ENCODE measurements at regions not wholly inside any gene's neighbourhood (a gene's known extent, or its start where the extent isn't known, plus 50 kb on each side); places are given as distances from the start of the nearest gene placed in this dataset.
"Not testable (repeated sequence)": the region's sequence is repeated elsewhere in the genome, so short reads cannot be mapped to it uniquely, and the experiment has no call there.

DNA sequence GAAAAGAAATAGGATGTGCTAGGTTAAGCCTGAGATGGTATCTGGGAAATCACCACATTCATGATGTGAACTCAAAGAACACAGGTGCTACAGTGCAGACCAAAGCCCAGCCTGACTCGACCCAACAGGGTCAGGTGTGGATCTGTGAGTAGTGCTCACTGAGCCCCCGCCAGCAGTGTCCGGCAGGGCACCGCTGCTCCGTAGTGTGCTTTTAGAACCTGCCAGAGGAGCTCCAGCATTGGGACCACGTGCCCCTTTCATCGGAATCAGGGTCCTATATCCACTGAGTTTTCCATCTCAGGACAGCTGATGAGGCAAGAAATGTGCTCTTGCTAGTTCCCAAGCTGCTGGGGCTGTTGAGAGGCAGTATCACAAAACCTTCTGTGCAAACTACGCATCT is 74.4 kb downstream of the NBPF8 start:
- H3K27ac ChIP-seq (ENCODE audit: low read depth, low read length); H2BK120ac ChIP-seq (ENCODE audit: insufficient read depth, low read length, poor library complexity); H3K4ac ChIP-seq (ENCODE audit: low read depth, low read length); H3K36me3 ChIP-seq (ENCODE audit: control insufficient read depth in 1 of 2, insufficient read depth in 2 of 2, low read length in 2 of 2); H3K79me1 ChIP-seq (ENCODE audit: low read length); H3K27me3 ChIP-seq (ENCODE audit: insufficient read depth, low read length); H4K8ac ChIP-seq (ENCODE audit: low read depth, low read length); H3K4me3 ChIP-seq (ENCODE audit: low read depth, low read length); H4K12ac ChIP-seq (ENCODE audit: low read depth, low read length); H3K9me3 ChIP-seq (ENCODE audit: insufficient read depth, low read depth, low read length); H4K91ac ChIP-seq (ENCODE audit: low read depth, low read length); H2BK12ac ChIP-seq (ENCODE audit: low read length); H3K18ac ChIP-seq (ENCODE audit: low read length); H3K9ac ChIP-seq (ENCODE audit: low read length); H2AFZ ChIP-seq (ENCODE audit: insufficient read depth, low read length, poor library complexity); H3K79me2 ChIP-seq (ENCODE audit: control insufficient read depth, insufficient read depth, low read length, poor library complexity); H3K4me2 ChIP-seq (ENCODE audit: low read length); H3K4me1 ChIP-seq (ENCODE audit: control insufficient read depth in 1 of 2, insufficient read depth in 2 of 2, low read length in 2 of 2); H2AK5ac ChIP-seq (ENCODE audit: low read length); H3K23ac ChIP-seq (ENCODE audit: low read length); DNase-seq; H3K14ac ChIP-seq (ENCODE audit: low read length); H2BK5ac ChIP-seq (ENCODE audit: low read depth, low read length, poor library complexity): not testable (repeated sequence)
- WGBS (ENCODE audit: extremely low coverage, insufficient coverage, insufficient read length) = no CpG with 5 or more reads among the region's 8 CpGs

DNA sequence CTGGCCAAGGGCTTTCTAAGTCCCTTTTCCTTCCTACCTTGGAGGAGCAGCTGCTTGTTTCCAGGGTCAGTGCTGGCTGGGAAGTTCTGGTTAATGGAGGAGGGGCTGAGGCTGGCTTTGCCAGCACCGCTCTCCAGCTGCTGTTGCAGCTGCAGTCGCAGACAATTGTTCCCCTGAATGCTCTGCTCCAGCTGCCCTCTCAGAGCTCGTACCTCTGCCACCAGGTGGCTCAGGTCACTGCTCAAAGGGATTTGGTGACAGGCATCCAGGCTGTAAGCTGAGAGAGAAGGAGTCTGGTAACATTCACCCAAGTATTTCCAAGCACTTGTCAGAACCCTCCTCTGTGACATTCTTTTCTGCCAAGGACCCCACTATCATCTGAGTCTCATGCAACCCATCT is 82.3 kb downstream of the NBPF8 start:
- not testable (repeated sequence) for H3K36me3 ChIP-seq (ENCODE audit: control insufficient read depth in 1 of 2, insufficient read depth in 2 of 2, low read length in 2 of 2); H3K27me3 ChIP-seq (ENCODE audit: insufficient read depth, low read length)

DNA sequence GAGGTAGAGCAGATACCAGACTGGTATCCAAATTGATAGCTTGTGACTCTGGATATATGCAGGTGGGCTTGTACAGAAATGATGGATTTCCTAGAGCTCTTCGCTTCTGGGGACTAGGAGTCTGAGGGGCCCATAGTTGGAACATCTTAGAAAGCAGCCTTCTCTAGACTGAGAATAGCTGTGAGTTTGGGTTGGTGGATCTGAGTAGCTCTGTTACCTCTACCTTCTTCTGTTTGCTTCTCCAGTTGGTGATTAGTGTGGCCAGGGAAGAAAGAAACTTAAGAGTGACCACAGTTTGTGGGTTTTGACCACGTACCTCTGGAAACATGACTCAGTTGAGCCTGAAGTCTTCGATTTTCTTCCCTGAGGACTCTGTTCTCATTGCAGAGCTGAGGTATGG is 88.4 kb downstream of the NBPF8 start:
- not testable (repeated sequence) for H3K79me2 ChIP-seq (ENCODE audit: control insufficient read depth, insufficient read depth, low read length, poor library complexity); H3K14ac ChIP-seq (ENCODE audit: low read length); H3K27ac ChIP-seq (ENCODE audit: low read depth, low read length); H3K36me3 ChIP-seq (ENCODE audit: control insufficient read depth in 1 of 2, insufficient read depth in 2 of 2, low read length in 2 of 2); H3K9ac ChIP-seq (ENCODE audit: low read length); H3K18ac ChIP-seq (ENCODE audit: low read length); H3K23ac ChIP-seq (ENCODE audit: low read length); H3K4me2 ChIP-seq (ENCODE audit: low read length); DNase-seq; H2BK5ac ChIP-seq (ENCODE audit: low read depth, low read length, poor library complexity); H3K4ac ChIP-seq (ENCODE audit: low read depth, low read length); H2AK5ac ChIP-seq (ENCODE audit: low read length); H3K4me3 ChIP-seq (ENCODE audit: low read depth, low read length); H2BK120ac ChIP-seq (ENCODE audit: insufficient read depth, low read length, poor library complexity); H2AFZ ChIP-seq (ENCODE audit: insufficient read depth, low read length, poor library complexity); H3K27me3 ChIP-seq (ENCODE audit: insufficient read depth, low read length); H4K8ac ChIP-seq (ENCODE audit: low read depth, low read length); H3K9me3 ChIP-seq (ENCODE audit: insufficient read depth, low read depth, low read length); H2BK12ac ChIP-seq (ENCODE audit: low read length); H3K79me1 ChIP-seq (ENCODE audit: low read length); H3K4me1 ChIP-seq (ENCODE audit: control insufficient read depth in 1 of 2, insufficient read depth in 2 of 2, low read length in 2 of 2); H4K12ac ChIP-seq (ENCODE audit: low read depth, low read length); H4K91ac ChIP-seq (ENCODE audit: low read depth, low read length)
- no CpG with 5 or more reads among the region's 3 CpGs for WGBS (ENCODE audit: extremely low coverage, insufficient coverage, insufficient read length)

More for the DNA sequence above, 82.3 kb downstream of the NBPF8 start:
- not testable (repeated sequence) for H3K79me1 ChIP-seq (ENCODE audit: low read length); H3K4me3 ChIP-seq (ENCODE audit: low read depth, low read length); DNase-seq; H4K91ac ChIP-seq (ENCODE audit: low read depth, low read length); H3K18ac ChIP-seq (ENCODE audit: low read length); H4K8ac ChIP-seq (ENCODE audit: low read depth, low read length); H4K12ac ChIP-seq (ENCODE audit: low read depth, low read length); H3K23ac ChIP-seq (ENCODE audit: low read length); H3K4me1 ChIP-seq (ENCODE audit: control insufficient read depth in 1 of 2, insufficient read depth in 2 of 2, low read length in 2 of 2); H2BK12ac ChIP-seq (ENCODE audit: low read length); H3K79me2 ChIP-seq (ENCODE audit: control insufficient read depth, insufficient read depth, low read length, poor library complexity); H2AFZ ChIP-seq (ENCODE audit: insufficient read depth, low read length, poor library complexity); H3K4ac ChIP-seq (ENCODE audit: low read depth, low read length); H3K4me2 ChIP-seq (ENCODE audit: low read length); H3K14ac ChIP-seq (ENCODE audit: low read length); H2AK5ac ChIP-seq (ENCODE audit: low read length); H3K9ac ChIP-seq (ENCODE audit: low read length); H3K27ac ChIP-seq (ENCODE audit: low read depth, low read length); H3K9me3 ChIP-seq (ENCODE audit: insufficient read depth, low read depth, low read length); H2BK120ac ChIP-seq (ENCODE audit: insufficient read depth, low read length, poor library complexity); H2BK5ac ChIP-seq (ENCODE audit: low read depth, low read length, poor library complexity)
- no CpG with 5 or more reads among the region's 3 CpGs for WGBS (ENCODE audit: extremely low coverage, insufficient coverage, insufficient read length)

DNA sequence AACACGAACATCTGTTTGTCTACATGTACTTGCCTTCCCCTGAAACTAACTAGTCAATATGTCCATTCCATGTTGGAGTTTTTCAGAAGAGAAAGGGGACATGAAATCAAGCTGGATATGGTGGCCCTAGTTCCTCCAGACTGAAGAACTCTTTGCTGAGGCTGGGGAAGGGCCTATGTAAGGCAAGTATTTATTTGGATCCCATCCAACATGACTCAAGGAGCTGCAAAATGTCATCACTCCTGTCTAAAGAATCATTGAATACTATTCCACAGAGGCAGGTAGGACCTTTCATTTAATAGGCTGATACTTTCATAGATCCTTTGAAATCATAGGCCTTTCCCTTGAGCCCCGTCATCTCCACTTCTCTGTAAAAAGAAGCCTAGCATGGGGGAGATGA is 91.5 kb downstream of the NBPF8 start:
- not testable (repeated sequence) for H3K4me1 ChIP-seq (ENCODE audit: control insufficient read depth in 1 of 2, insufficient read depth in 2 of 2, low read length in 2 of 2); H3K18ac ChIP-seq (ENCODE audit: low read length); H3K4me3 ChIP-seq (ENCODE audit: low read depth, low read length); H3K4me2 ChIP-seq (ENCODE audit: low read length); H3K27me3 ChIP-seq (ENCODE audit: insufficient read depth, low read length); DNase-seq; H4K91ac ChIP-seq (ENCODE audit: low read depth, low read length); H3K9ac ChIP-seq (ENCODE audit: low read length); H2BK5ac ChIP-seq (ENCODE audit: low read depth, low read length, poor library complexity); H3K79me1 ChIP-seq (ENCODE audit: low read length); H3K36me3 ChIP-seq (ENCODE audit: control insufficient read depth in 1 of 2, insufficient read depth in 2 of 2, low read length in 2 of 2); H2BK12ac ChIP-seq (ENCODE audit: low read length); H3K27ac ChIP-seq (ENCODE audit: low read depth, low read length); H4K12ac ChIP-seq (ENCODE audit: low read depth, low read length); H2BK120ac ChIP-seq (ENCODE audit: insufficient read depth, low read length, poor library complexity); H3K79me2 ChIP-seq (ENCODE audit: control insufficient read depth, insufficient read depth, low read length, poor library complexity); H3K14ac ChIP-seq (ENCODE audit: low read length); H3K23ac ChIP-seq (ENCODE audit: low read length); H4K8ac ChIP-seq (ENCODE audit: low read depth, low read length); H3K9me3 ChIP-seq (ENCODE audit: insufficient read depth, low read depth, low read length); H2AFZ ChIP-seq (ENCODE audit: insufficient read depth, low read length, poor library complexity); H3K4ac ChIP-seq (ENCODE audit: low read depth, low read length); H2AK5ac ChIP-seq (ENCODE audit: low read length)
- no CpG with 5 or more reads among the region's 2 CpGs for WGBS (ENCODE audit: extremely low coverage, insufficient coverage, insufficient read length)
